ENCODE measurements at regions not wholly inside any gene's neighbourhood (a gene's known extent, or its start where the extent isn't known, plus 50 kb on each side); places are given as distances from the start of the nearest gene placed in this dataset.

DNA sequence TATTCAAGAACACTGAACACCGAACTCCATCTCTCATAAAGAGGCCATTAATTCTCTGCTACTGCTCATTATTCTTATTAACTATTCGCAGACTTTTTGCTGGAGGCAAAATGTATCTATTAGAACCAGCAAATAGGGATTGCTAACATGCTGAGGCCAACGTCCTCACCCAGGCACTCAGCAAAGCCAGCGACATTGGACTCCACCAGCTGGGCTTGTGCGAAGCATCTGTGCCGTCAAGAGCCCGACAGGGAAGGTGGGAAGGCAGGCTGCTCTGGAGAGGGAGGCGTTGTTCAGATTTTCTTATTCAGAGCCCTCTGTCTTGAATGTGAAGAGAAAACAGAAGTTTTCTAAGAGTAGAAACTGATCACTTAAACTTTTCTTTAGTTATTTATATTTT lies 615.6 kb upstream of the KIRREL3 start:
- TF ChIP-seq, protein P1, sequence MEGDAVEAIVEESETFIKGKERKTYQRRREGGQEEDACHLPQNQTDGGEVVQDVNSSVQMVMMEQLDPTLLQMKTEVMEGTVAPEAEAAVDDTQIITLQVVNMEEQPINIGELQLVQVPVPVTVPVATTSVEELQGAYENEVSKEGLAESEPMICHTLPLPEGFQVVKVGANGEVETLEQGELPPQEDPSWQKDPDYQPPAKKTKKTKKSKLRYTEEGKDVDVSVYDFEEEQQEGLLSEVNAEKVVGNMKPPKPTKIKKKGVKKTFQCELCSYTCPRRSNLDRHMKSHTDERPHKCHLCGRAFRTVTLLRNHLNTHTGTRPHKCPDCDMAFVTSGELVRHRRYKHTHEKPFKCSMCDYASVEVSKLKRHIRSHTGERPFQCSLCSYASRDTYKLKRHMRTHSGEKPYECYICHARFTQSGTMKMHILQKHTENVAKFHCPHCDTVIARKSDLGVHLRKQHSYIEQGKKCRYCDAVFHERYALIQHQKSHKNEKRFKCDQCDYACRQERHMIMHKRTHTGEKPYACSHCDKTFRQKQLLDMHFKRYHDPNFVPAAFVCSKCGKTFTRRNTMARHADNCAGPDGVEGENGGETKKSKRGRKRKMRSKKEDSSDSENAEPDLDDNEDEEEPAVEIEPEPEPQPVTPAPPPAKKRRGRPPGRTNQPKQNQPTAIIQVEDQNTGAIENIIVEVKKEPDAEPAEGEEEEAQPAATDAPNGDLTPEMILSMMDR (IDR thresholded peaks at IDR 0.05): no peak
- no peak for TF ChIP-seq POLR2A (IDR thresholded peaks at IDR 0.05)
- TF ChIP-seq EP300 (IDR thresholded peaks at IDR 0.05): no peak
- no peak for TF ChIP-seq POLR2AphosphoS5 (IDR thresholded peaks at IDR 0.05)

Data from suprapubic skin (tissue), 4 donors.